RKO (cell line): ENCODE measurements at regions not wholly inside any gene's neighbourhood (a gene's known extent, or its start where the extent isn't known, plus 50 kb on each side); places are given as distances from the start of the nearest gene placed in this dataset.

Experiments
- DNase-seq: peaks from one replicate; pipeline ENCODE4 v3.0.0-alpha.2; 2016; ENCODE audit warnings: low spot score

DNA sequence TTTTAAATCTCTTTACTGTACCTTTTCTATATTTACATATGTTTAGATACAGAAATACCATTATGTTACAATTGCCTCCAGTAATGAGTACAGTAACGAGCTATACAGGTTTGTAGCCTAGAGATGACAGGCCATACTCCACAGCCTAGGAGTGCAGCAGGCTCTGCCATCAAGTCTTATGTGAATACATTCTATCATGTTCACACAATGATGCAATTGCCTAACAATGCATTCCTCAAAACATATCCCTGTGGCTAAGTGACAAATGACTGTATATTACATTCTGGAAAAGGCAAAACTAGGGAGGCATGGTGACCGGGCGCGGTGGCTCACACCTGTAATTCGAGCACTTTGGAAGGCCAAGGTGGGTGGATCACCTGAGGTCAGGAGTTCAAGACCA is 192.4 kb upstream of the IGF1R start:
- DNase-seq: no peak

DNA sequence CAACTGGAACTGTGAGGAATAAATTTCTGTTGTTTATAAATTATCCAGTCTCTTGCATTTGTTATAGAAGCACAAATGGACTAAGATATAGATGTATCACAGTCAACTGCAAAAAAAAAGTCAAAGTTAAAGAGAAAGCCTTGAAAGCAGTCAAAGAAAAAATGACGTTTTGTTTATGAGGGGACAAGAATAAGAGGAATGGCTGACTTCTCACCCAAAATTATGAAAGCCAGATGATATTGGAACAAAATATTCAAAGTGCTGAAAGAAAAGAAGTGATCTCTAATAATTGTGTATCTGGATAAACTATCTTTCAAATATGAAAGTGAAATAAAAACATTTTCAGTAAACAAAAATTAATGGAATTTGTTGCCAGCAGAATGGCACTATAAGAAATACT is 171.8 kb upstream of the IGF1R start:
- DNase-seq: no peak

DNA sequence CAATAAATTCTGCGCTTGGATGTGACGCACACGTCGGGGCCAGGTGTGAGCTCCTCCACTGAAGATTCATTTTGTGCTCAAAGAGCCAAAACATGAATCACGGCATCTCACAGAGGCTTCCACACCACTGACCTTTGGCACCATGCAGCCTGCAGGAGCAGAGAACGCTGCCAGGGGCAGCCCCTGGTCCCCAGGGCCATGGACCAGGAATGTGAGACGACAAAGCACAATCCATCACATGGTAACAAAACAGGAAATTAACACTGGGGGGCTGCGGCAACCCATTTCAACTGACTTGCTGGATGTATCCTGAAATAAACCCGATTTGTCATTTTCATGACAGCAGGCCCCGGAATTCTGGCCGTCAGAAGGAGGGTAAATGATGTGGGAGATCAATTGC is 167.5 kb upstream of the IGF1R start:
- no peak for DNase-seq

DNA sequence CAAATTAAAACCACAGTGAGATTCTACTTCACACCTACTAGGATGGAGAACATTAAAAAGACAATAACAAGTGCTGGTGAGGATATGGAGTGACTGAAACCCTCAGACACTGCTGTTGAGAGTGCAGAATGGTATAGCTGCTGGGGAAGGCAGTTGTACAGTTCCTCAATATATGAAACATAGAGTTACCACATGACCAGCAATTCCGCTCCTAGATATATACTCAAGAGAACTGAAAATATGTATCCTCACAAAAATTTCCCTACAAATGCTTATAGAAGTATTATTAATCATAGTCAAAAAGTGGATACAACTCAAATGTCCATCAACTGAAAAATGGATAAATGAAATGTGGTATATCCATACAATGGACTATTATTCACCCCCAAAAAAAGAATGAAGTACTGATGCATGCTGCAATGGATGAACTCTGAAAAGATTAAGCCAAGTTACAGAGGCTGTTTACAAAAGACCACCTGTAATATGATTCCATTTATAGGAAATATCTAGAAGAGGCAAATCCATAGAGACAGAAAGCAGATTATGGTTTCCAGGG is 164.7 kb upstream of the IGF1R start:
- DNase-seq: no peak

DNA sequence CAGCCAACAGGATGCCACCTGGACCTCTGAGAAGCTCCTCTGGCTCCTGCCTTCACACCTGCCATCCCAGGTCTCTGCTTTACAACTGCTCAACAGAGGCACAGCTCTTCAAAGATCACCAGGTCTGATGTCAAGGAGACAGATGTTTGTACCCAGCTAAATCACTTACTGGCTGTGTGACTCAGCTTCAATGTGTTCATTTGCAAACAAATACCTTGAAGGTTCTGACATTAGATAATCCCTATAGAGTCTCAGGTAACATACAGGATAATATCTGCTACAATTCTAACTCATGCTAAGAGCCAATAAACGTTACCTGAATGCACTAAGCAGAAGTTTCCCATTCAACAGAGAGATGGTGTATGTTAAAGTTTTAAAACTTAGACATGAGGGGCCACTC is 163.4 kb upstream of the IGF1R start:
- DNase-seq: no peak

DNA sequence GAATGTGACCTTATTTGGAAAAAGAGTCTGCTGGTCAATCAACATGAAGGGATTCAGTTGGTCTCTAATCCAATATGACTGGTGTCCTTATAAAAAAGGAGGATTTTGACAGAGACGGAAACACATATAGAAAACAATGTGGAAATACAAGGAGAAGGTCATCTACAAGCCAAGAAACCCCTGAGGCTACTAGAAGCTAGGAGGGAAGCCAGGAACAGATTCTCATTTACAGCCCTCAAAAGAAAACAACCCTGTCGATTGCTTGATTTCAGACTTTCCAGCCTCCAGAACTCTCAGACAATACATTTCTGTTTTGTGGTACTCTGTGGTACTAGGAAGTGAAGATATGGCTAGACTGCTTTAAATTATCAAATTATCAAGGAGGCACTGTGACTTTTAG is 162.9 kb upstream of the IGF1R start:
- DNase-seq: no peak

DNA sequence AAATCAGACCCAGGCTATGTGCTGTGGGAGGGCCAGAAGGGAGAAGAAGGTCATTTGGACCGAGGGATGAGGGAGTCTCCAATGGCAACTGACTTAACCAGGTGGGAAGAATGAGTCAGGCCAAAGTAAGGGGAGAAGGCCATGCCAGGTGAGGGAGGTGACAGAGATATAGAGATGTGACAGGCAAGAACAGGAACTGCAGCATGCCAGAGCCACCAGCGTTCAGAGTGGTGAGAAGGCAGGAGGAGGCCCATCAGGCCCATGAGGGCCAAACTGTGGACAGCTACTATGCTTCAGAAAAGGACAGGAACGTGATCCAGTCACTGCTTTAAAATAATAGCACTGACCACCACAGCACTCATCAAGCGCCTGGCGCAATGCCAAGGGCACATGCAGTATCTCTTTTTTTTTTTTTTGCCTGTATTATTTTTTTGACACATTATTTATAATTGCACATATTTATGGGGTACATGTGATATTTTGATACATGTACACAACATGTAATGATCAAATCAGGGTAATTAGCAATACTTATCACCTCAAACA is 154.3 kb upstream of the IGF1R start:
- DNase-seq: no peak

DNA sequence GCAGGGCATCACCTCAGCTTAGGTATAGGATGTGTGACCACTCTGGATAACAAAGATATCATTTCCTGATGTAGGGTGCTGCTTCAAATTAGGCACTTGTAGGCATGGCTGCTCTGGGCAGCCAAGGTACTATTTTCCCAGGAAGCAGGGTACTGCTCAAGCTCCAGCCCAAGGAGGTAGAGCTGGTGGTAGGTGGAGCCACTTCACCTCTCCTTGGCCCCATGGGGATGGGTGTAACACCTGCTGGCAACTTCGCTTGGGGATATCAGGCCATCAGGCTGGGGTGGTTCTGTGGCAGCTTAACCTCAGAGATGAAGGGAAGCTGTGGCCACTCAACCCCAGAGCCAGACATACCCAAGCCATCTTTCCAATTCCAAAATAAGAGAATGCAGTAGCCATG is 147.1 kb upstream of the IGF1R start:
- no peak for DNase-seq

DNA sequence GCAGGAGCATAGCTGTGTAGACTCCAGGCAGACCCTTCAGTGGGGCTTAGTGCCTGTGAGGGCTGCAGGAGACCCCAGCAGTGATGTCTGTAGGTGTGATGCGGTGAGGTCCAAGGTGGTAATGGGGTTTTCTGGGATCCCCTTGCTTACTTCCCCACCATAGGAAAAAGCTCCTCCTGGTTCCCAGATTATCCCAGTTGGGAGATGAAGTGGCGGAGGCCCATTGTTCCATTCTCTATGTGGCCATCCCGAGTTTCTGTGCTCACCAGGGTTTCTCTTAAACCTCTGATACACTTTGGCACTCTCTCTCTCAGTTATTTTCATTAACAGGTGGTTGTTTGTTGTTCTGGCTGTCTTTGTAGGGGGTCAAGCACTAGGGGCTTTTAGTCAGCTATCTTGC is 146.7 kb upstream of the IGF1R start:
- DNase-seq: no peak

DNA sequence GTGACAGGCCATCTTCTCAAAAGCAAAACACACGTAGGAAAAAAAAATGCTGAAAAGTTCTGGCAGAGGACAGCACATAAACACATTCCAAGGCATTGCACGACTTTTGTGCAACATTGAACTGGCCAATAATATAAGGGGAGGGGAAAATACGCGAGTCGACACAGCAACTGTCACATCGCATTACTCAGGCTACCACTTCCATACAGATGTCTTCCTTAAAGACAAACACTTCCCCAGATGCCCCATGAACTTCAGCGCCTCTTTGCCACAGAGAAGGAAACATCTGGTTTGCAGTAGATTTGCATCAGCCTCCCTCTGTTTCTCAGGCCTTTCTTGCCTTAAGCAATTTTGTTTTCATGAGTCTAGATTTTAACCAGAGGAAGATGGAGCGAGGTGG is 144.4 kb upstream of the IGF1R start:
- no peak for DNase-seq

DNA sequence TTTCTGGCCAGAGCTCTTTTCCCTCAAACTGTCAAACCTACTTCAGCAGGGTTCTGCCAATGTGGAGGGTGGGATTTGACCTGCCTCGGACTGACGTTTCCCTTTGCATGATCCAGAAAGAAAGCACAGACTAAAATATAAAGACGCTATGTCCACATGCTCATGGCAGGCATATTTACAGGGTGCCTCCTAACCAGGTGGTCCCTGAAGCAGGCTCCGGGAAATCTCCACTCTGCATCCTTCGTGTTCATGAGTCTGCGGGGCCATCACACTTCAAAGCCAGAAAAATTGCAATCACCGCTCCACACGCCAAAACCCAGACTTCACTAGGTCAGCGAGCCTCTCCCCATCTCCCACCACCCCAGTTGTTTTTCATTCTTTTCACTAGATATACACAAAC is 143.3 kb upstream of the IGF1R start:
- DNase-seq: no peak

DNA sequence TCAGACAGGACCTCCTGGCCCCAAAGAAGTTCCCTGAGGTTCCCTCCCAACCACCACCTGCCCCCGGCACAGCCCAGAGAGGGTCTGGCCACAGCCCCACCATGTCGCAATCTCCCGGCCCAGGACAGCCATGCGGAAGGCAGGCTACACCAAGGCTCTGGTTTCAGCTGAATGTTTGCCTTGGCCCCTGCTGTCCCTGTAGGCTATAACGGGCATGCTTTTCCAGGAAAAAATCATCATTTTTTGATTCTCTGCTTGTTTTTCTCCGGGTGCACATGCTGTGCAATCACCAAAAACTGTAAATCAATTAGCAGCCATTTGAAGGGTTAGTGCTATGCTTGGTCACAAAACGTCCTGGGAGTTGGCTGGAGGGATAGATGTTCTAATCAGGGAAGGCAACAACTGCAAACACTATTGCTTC is 142.7 kb upstream of the IGF1R start:
- no peak for DNase-seq

DNA sequence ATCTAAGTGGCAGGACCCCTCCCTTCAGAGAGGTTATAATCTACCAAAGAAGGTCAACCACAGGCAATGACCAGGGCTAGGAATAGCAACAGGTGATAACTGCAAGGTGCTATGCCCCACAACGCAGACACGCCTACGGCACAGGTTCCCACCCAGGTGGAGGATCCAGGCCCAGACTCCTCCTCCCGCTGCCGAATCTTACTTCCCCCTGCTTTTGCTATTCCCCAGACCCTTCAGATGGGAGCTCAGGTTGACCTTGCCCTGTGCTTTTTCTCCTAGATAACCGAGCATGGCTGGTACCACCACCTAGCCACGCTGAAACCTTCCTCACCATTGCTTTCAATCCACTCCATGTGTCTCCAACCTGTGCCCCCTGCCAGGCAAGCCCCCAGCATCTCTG is 142.2 kb upstream of the IGF1R start:
- DNase-seq: no peak

DNA sequence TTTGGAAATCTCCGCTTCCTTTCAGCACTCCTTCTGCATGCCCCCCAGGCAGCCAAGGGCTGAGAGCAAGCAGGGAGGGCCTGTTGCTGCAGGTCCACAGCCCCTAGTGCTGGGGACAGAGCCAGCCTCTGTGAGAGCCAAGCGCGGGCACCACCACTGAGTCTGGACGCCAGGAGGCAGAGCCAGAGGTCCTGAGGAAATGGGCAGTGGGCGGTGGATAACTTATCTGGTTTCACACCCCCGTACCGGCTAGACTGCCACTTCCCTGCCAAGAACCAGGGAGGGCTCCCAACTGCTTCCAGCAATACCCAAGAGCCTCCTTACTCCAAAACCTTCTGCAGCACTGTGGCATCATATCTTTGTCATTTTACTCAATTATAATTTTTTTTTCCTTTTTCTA is 141.6 kb upstream of the IGF1R start:
- DNase-seq: no peak

DNA sequence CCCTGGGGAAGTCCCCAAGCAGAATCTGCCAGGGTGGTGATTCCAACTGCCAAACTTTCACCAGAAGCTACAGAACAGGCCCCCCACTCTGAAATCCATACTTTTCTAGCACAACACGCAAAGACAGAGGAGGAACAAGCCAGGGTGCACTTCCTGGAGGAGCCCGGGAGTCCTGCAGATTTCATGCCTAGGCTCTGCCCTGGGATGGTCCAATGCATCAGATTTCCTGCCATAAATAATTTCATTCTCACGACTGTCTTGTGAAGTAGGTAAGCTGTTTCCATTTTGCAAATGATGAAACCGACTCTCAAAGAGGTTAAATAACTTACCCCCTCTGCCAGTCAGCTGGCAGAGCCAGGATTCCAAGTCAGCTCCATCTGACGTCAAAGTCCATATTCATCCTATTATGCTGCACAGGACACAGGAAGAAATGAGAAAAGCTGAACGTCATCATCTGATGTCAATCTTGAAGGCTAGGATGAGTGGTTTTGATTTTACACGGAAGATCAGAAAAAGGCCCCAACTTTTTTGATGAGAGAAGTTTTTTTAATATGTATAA is 134.8 kb upstream of the IGF1R start:
- DNase-seq: no peak

DNA sequence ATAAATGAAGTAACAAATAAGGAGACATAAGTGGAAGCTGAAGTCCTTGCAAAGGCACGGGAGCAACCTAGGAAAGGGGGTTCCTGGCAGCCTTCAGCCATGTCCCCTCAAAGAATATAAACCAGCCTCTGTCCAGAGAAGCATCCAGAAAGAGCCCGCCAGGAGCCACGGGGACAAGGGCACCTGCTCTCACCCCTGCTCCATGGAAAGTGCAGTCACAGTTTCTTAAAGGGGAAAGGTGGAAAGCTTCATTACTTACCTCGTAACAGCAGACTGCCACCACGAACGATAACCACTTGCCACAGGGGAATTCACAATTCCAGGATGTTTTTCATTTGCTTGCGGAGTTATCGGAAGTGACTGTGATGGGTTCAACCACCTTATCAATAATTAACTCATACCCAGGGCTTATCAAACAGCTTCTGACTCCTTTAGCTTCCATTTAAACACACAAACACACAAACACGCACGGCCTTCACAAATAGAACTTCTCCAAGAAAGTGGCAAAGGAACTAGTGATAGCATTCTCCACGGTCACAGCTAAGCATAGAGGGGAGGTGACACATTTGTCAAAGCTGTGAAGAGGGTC is 134.2 kb upstream of the IGF1R start:
- no peak for DNase-seq

DNA sequence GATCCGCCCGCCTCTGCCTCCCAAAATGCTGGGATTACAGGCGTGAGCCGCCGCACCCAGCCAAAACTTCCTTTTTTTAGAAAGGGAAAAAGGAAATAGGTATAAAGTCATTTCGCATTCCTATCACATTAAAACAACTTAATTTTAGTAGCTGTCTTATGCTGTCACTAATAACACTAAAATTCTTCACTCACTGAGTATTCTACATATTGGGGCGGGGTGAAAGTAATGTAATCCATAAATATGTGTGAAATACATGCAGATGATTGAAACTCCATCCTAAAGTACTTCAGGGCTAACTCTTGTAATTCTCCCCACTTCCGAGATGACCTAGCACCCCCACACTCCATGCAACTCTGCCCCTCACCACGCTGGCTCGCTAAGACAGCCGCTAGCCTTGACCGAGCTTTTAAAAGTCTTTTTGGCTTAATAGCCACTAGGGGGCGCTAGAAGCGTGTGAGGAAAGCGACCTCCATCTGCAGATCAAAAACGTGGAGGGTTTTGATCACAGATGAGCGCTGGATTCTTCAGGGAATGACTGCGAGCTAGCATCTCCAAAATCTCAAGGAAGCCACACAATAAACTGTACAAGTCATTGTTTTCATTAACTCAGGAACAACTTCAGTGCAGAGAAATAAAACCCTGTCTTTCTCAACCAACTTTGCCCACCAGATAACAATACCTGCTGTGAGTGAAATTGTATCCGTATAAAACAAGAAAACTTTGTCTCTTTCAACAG is 129.3 kb upstream of the IGF1R start:
- DNase-seq: peak; percentile 77

DNA sequence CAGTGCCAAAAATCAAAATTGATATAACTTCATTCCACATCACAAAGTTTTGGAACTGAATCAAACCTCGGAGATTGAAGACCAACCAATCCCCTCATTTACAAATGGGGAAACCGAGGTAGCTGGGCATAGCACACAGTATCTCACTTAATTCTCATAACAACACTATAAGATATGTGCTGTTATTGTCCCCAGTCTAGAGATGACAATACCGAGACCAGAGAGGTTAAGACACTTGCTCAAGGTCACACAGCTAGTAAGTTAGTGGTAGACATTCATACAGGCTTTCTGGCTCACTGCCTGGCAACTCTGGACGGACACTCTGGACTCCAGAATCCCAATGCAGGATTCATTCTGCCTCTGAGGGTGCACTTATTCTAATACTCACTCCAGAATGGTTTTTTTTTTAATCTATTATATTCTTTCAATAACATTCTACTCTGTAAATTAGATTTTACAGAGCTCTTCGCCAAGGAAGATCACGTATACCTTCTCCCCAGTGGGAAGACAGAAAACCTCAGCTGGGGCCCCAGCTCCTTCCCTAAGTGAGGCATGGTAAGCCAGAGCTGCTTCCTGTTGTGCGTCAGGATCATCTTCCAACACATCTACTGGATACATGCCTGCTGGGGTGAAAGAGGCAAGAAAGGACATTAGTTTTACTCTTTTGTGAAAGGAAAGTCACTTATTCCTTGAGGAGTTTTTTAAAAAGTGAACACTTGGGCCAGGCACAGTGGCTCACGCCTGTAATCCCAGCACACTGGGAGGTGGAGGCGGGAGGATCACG is 128.4 kb upstream of the IGF1R start:
- DNase-seq: no peak

DNA sequence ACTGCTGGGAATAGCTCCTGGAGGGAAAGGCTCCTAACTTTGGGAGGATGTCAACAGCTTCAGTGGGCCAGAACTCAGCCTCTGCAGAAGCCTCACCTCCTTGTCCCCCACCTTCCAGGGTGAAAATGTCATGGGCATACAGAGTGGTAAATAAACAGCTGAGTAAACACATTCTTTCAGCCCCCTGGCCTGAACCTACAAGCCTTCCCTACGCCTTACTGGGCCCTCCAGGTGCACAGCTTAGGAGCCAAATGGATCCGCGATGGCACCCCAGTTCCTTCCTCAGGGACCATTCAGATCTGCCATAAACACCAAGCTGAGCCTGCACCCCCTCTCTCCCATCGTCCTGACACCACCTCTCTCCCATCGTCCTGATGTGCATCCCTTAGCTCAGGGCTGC is 126.2 kb upstream of the IGF1R start:
- DNase-seq: no peak

DNA sequence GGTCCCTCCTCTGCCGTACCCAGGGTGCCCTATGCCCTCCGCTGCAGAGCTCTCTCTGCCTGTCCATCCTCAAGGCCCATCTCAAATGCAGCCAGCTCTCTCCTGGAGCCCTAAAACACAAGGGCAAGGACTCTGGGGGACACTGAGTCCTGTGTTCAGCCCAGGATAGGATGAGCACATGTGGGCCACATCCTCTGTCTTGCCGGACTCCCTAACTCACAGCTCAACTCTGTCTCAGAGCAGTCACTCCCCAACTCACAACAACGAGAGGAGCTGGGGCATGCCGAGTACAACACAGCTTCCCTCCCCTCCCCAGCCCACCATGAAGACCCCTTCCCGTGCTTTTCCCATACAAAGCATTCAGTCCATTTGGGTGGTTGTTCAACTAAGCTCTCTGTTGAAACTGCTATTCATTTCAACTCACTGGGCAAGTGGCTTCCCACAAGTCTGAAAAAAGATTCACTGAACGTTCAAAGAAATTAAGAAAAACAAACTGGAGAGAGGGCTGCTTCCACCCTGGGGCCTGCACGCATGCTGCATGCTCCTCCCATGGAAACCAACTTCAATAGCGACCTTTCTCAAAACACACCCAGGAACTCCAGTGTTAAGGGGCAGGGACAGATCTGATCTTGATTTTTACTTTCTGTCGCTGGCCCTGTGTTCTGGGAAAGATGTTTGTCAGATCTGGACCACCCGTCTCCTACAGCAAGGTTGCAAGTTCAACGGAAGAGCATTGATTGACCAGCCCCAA is 124.3 kb upstream of the IGF1R start:
- no peak for DNase-seq

DNA sequence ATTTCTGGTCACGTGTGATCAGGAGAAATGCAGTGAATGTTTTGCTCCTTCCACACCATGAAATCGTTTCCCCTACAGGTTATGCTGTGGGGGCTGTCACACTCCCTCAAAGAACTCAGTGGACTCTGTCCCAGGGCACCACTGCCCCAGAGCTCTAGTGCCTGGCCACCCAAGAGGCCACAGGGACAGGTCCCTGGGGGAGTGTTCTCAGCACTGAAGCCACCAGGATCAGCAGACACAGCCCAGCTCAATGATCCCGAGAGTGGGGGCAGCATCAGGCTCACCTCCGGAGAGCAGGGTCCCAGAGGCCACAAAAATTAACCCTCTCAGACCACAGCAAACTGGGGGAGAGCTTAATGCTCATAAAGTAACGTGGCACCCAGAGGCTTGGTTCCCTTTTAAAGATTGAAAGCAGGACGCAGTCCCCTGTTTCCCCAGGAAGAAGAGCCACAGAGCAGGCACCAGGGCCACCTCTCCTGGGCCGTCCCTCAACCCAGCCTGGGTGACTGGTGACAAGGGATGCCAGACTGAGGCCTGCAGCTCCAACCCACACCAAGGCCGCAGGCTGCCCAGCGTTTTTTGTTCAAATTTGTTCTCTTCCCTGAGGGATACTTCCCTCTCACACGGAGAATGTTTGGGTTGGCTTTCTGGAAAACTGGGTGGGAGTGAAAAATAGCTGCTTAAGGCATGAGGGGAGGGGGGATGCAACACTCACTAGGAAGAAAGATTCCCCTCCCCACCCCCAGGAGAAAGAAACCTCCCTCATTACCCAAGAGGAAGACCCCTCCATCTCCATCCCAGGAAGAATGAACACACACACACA is 123.3 kb upstream of the IGF1R start:
- DNase-seq: no peak
